ENCODE measurements at regions not wholly inside any gene's neighbourhood (a gene's known extent, or its start where the extent isn't known, plus 50 kb on each side); places are given as distances from the start of the nearest gene placed in this dataset.
"Not testable (repeated sequence)": the region's sequence is repeated elsewhere in the genome, so short reads cannot be mapped to it uniquely, and the experiment has no call there.

DNA sequence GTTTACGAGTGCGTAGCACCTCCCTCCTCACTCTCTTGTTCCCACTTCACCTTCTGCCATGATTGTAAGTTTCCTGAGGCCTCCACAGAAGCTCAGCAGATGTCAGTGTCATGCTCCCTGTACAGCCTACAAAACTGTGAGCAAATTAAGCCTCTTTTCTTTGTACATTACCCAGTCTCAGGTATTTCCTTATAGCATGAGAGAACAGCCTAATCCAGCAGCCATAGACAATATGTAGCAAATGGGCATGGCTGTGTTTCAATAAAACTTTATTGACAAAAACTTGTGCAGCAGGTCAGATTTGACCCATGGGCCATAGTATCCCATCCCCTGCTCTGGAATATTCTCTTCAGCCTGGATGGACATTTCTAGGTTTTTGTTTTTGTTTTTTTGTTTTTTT, 156.2 kb upstream of the FRG2C start:
- RAD21 ChIA-PET (ENCODE audit: low non-redundant PET in 1 of 2, low total read pairs in 2 of 2, uncharacterized antibody in 2 of 2, unreplicated experiment in 2 of 2); H3K4me2 ChIP-seq (ENCODE audit: low read length); BruUV-seq (replicated peaks); H3K9me2 ChIP-seq (ENCODE audit: insufficient read depth); H3K27ac ChIP-seq (ENCODE audit: low read depth, low read length); ATAC-seq; H3K9me3 ChIP-seq (ENCODE audit: control insufficient read depth in 1 of 2, insufficient read depth in 1 of 2, low read depth in 1 of 2, low read length in 2 of 2); H3K4me1 ChIP-seq (ENCODE audit: control insufficient read depth in 1 of 2, insufficient read depth in 2 of 2, low read length in 2 of 2); CTCF ChIA-PET; H3K27me3 ChIP-seq (ENCODE audit: insufficient read depth, low read length); intact Hi-C loops (cut with micrococcal nuclease); H4K20me1 ChIP-seq (ENCODE audit: insufficient read depth); H2AFZ ChIP-seq (ENCODE audit: low read depth, low read length, poor library complexity, severe bottlenecking); H3K79me2 ChIP-seq (ENCODE audit: insufficient read depth, low read length); H3K9ac ChIP-seq (ENCODE audit: low read length); H3K36me3 ChIP-seq (ENCODE audit: control insufficient read depth in 1 of 2, insufficient read depth in 2 of 2, low read length in 2 of 2); POLR2A ChIA-PET; H3K4me3 ChIP-seq (replicated peaks in 1 of 2; ENCODE audit: low read depth in 1 of 2, low read length in 2 of 2); DNase-seq (ENCODE audit: low read depth, low spot score): not testable (repeated sequence)

DNA sequence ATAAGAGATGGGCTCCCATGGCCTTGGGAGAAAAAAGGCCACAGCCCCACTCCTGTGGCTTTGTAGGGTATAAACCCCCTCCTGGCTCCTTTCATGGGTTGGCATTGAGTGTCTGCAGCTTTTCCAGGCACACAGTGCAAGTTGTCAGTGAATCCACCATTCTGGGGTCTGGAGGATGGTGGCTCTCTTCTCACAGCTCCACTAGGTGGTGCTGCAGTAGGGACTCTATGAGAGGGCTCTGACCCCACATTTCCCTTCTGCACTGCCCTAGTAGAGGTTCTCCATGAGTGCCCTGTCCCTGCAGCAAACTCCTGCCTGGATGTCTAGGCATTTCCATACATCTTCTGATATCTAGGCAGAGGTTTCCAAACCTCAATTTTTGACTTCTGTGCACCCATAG, 136.5 kb upstream of the FRG2C start:
- H3K79me2 ChIP-seq (ENCODE audit: insufficient read depth, low read length); RAD21 ChIA-PET (ENCODE audit: low non-redundant PET in 1 of 2, low total read pairs in 2 of 2, uncharacterized antibody in 2 of 2, unreplicated experiment in 2 of 2); H2AFZ ChIP-seq (ENCODE audit: low read depth, low read length, poor library complexity, severe bottlenecking); DNase-seq (ENCODE audit: low read depth, low spot score); POLR2A ChIA-PET; H3K27ac ChIP-seq (ENCODE audit: low read depth, low read length); BruUV-seq (replicated peaks); H3K27me3 ChIP-seq (ENCODE audit: insufficient read depth, low read length); H3K9ac ChIP-seq (ENCODE audit: low read length); H3K9me3 ChIP-seq (ENCODE audit: control insufficient read depth in 1 of 2, insufficient read depth in 1 of 2, low read depth in 1 of 2, low read length in 2 of 2); ATAC-seq; H3K4me1 ChIP-seq (ENCODE audit: control insufficient read depth in 1 of 2, insufficient read depth in 2 of 2, low read length in 2 of 2); H4K20me1 ChIP-seq (ENCODE audit: insufficient read depth); H3K9me2 ChIP-seq (ENCODE audit: insufficient read depth); CTCF ChIA-PET; H3K4me2 ChIP-seq (ENCODE audit: low read length); intact Hi-C loops (cut with micrococcal nuclease); H3K4me3 ChIP-seq (replicated peaks in 1 of 2; ENCODE audit: low read depth in 1 of 2, low read length in 2 of 2); H3K36me3 ChIP-seq (ENCODE audit: control insufficient read depth in 1 of 2, insufficient read depth in 2 of 2, low read length in 2 of 2): not testable (repeated sequence)

DNA sequence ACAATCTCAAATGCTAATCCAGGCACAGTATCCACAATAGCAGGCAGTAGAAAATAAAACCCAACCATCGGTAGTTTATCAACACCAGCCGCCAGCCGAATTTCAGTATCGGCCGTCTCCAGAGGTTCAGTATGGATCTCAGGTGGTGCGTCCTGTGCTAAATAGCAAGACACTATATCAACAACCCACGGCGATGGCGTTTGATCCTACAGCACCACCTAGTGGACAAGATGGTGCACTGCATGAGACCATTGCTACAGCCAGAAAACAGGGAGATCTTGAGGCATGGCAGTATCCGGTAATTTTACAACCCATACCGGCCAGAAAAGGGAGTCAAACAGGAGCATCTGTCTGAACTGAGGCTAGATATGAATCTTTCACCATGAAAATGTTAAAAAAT, 112.0 kb upstream of the FRG2C start:
- H3K79me2 ChIP-seq (ENCODE audit: insufficient read depth, low read length); H3K4me3 ChIP-seq (replicated peaks in 1 of 2; ENCODE audit: low read depth in 1 of 2, low read length in 2 of 2); H2AFZ ChIP-seq (ENCODE audit: low read depth, low read length, poor library complexity, severe bottlenecking); POLR2A ChIA-PET; H3K4me2 ChIP-seq (ENCODE audit: low read length); H4K20me1 ChIP-seq (ENCODE audit: insufficient read depth); H3K27me3 ChIP-seq (ENCODE audit: insufficient read depth, low read length); CTCF ChIA-PET; ATAC-seq; BruUV-seq (replicated peaks); H3K9me3 ChIP-seq (ENCODE audit: control insufficient read depth in 1 of 2, insufficient read depth in 1 of 2, low read depth in 1 of 2, low read length in 2 of 2); H3K9me2 ChIP-seq (ENCODE audit: insufficient read depth); RAD21 ChIA-PET (ENCODE audit: low non-redundant PET in 1 of 2, low total read pairs in 2 of 2, uncharacterized antibody in 2 of 2, unreplicated experiment in 2 of 2); H3K4me1 ChIP-seq (ENCODE audit: control insufficient read depth in 1 of 2, insufficient read depth in 2 of 2, low read length in 2 of 2); H3K27ac ChIP-seq (ENCODE audit: low read depth, low read length); H3K9ac ChIP-seq (ENCODE audit: low read length); H3K36me3 ChIP-seq (ENCODE audit: control insufficient read depth in 1 of 2, insufficient read depth in 2 of 2, low read length in 2 of 2): not testable (repeated sequence)
- TF ChIP-seq RAD21 (IDR thresholded peaks at IDR 0.05; ENCODE audit: low read depth) = peak; percentile 68
- TF ChIP-seq, protein P1, sequence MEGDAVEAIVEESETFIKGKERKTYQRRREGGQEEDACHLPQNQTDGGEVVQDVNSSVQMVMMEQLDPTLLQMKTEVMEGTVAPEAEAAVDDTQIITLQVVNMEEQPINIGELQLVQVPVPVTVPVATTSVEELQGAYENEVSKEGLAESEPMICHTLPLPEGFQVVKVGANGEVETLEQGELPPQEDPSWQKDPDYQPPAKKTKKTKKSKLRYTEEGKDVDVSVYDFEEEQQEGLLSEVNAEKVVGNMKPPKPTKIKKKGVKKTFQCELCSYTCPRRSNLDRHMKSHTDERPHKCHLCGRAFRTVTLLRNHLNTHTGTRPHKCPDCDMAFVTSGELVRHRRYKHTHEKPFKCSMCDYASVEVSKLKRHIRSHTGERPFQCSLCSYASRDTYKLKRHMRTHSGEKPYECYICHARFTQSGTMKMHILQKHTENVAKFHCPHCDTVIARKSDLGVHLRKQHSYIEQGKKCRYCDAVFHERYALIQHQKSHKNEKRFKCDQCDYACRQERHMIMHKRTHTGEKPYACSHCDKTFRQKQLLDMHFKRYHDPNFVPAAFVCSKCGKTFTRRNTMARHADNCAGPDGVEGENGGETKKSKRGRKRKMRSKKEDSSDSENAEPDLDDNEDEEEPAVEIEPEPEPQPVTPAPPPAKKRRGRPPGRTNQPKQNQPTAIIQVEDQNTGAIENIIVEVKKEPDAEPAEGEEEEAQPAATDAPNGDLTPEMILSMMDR (IDR thresholded peaks at IDR 0.05 in 2 of 3, conservative IDR thresholded peaks at IDR 0.05 in 1 of 3; ENCODE audit: borderline replicate concordance in 1 of 3, insufficient read depth in 1 of 3, low read depth in 2 of 3, low read length in 2 of 3) = peak; percentile 32 to 71 (median 66); a peak in 4 of 6 replicates
- intact Hi-C loops (cut with micrococcal nuclease) = loop anchor here (1.0 to 10.0 kb wide), 4 partner anchors 129 to 357 kb away; no protein-coding TSS in a partner anchor
- peak; percentile 34 for DNase-seq (ENCODE audit: low read depth, low spot score)

DNA sequence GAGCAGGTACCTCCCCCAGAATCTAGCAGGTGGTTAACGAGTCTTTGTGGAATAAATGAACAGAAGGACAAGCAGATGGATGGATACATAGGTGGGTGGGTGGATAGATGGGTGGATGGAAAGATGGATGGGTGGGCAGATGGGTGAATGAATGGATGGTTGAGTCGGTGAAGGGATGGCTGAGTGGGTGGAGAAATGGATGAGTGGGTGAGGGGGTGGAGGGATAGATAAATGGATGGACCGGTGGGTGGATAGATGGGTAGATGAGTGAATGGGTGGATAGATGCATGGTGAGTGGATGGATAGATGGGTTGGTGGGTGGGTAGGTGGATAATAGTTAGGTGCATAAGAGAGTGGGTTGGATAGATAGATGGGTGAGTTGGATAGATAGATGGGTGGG, 99.7 kb upstream of the FRG2C start:
- H3K9me3 ChIP-seq (ENCODE audit: control insufficient read depth in 1 of 2, insufficient read depth in 1 of 2, low read depth in 1 of 2, low read length in 2 of 2); H3K4me1 ChIP-seq (ENCODE audit: control insufficient read depth in 1 of 2, insufficient read depth in 2 of 2, low read length in 2 of 2); H3K27me3 ChIP-seq (ENCODE audit: insufficient read depth, low read length); H3K27ac ChIP-seq (ENCODE audit: low read depth, low read length); CTCF ChIA-PET; H3K9ac ChIP-seq (ENCODE audit: low read length); H4K20me1 ChIP-seq (ENCODE audit: insufficient read depth); intact Hi-C loops (cut with micrococcal nuclease); H3K4me3 ChIP-seq (replicated peaks in 1 of 2; ENCODE audit: low read depth in 1 of 2, low read length in 2 of 2); DNase-seq (ENCODE audit: low read depth, low spot score); BruUV-seq (replicated peaks); H3K79me2 ChIP-seq (ENCODE audit: insufficient read depth, low read length); H2AFZ ChIP-seq (ENCODE audit: low read depth, low read length, poor library complexity, severe bottlenecking); H3K36me3 ChIP-seq (ENCODE audit: control insufficient read depth in 1 of 2, insufficient read depth in 2 of 2, low read length in 2 of 2); ATAC-seq; H3K4me2 ChIP-seq (ENCODE audit: low read length); RAD21 ChIA-PET (ENCODE audit: low non-redundant PET in 1 of 2, low total read pairs in 2 of 2, uncharacterized antibody in 2 of 2, unreplicated experiment in 2 of 2); POLR2A ChIA-PET; H3K9me2 ChIP-seq (ENCODE audit: insufficient read depth): not testable (repeated sequence)

Data from HCT116 (cell line).